ENCODE measurements at regions not wholly inside any gene's neighbourhood (a gene's known extent, or its start where the extent isn't known, plus 50 kb on each side); places are given as distances from the start of the nearest gene placed in this dataset.

DNA sequence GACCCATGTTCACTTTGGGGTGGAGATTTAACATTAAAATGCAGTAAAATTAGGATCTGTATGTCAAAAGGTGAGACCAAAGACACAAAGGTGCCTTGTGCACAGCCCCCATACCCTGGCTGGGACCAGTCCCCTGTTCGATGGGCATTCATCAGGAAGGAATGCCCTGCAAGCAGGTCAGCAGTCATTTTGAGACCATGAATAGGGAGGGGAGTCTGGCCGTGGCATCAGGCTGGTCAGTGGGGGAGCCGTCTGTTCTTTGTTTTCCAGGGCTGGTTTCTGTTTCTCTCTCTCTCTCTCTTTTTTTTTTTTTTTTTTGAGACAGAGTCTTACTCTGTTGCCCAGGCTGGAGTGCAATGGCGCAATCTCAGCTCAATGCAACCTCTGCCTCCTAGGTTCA is 68.9 kb upstream of the GOLM1 start:
- POLR2A ChIA-PET = no interaction called here
- no peaks in the 10 kb centered on the region for H3K9me3 Mint-ChIP-seq (ENCODE audit: low read depth)
- DNase-seq = no peak
- peaks cover 2% of the 10 kb centered on the region for H3K27me3 Mint-ChIP-seq
- no peak overlapping the region for H3K27ac Mint-ChIP-seq
- CTCF ChIA-PET = interaction anchor here (0.5 kb wide), 1 partner anchor 14 kb away, joined by 3 read pairs; no protein-coding TSS in a partner anchor
- ATAC-seq = no peak
- H3K36me3 Mint-ChIP-seq (ENCODE audit: low read depth) = no peaks in the 10 kb centered on the region
- H3K4me1 Mint-ChIP-seq = no peaks in the 10 kb centered on the region
- intact Hi-C loops (cut with DNase I, micrococcal nuclease) = no loop called here
- no peak overlapping the region for H3K4me3 Mint-ChIP-seq

DNA sequence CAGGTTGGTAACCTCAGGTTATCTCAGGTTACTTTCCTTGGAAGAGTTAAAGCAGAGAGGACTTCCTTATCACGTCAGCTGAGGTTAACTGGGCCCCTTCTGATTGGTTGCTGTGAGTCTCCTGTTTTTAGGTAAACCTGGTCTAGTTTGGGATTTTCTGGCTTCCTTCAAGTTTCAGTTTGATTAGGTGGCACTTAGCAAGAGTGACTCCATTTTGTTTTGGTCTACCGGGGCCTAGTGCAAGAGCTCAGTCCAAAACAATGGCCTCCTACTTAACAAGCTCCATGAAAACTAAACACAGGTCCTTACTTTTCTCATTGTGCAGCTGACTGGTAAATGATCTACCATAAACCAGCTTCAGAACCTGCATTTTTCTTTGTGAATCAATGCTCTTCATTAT is 67.2 kb upstream of the GOLM1 start:
- ChIA-PET POLR2A (interaction anchor here (0.6 kb wide), 1 partner anchor 29 kb away, joined by 3 read pairs; no protein-coding TSS in a partner anchor), CTCF (no interaction called here)
- no peaks in the 10 kb centered on the region for H3K4me1 Mint-ChIP-seq

DNA sequence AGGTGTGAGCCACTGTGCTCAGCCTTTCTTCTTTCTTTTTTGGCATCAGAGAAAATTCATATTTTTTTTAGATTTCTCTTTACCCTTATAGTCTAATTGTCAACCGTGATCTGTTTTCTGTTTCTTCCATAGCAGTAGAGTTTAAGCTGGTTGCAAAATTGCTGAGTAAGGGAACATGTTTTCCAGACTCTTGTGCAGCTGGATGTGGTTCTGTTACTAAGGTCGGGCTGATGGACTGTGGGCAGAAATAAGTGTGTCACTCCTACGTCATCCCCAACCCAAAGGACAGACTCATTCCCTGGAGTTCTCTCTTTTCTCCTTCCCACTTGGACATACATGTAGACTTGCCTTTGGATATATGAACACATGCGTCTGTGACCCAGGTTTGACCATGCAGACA is 64.1 kb upstream of the GOLM1 start:
- H3K36me3 Mint-ChIP-seq (ENCODE audit: low read depth) = no peaks in the 10 kb centered on the region
- H3K4me1 Mint-ChIP-seq = no peaks in the 10 kb centered on the region
- peaks cover 2% of the 10 kb centered on the region for H3K27me3 Mint-ChIP-seq
- intact Hi-C loops (cut with DNase I, micrococcal nuclease) = no loop called here
- DNase-seq = no peak
- CTCF ChIA-PET = no interaction called here
- peaks cover 2% of the 10 kb centered on the region for H3K9me3 Mint-ChIP-seq (ENCODE audit: low read depth)
- POLR2A ChIA-PET = no interaction called here
- H3K27ac Mint-ChIP-seq = no peak overlapping the region
- H3K4me3 Mint-ChIP-seq = no peak overlapping the region
- ATAC-seq = no peak

More for the DNA sequence above, 67.2 kb upstream of the GOLM1 start:
- H3K27ac Mint-ChIP-seq = no peak overlapping the region
- peaks cover 2% of the 10 kb centered on the region for H3K27me3 Mint-ChIP-seq
- DNase-seq (no peak), ATAC-seq (no peak)
- no peaks in the 10 kb centered on the region for H3K36me3 Mint-ChIP-seq (ENCODE audit: low read depth)
- no peaks in the 10 kb centered on the region for H3K9me3 Mint-ChIP-seq (ENCODE audit: low read depth)
- H3K4me3 Mint-ChIP-seq = no peak overlapping the region
- intact Hi-C loops (cut with DNase I, micrococcal nuclease) = no loop called here

All from activated CD4-positive, alpha-beta T cell treated with anti-CD3 and anti-CD28 coated beads for 36 hours (primary cell).